ENCODE measurements at regions not wholly inside any gene's neighbourhood (a gene's known extent, or its start where the extent isn't known, plus 50 kb on each side); places are given as distances from the start of the nearest gene placed in this dataset.

GRCh38 chr2:103103678-103104077 is 341.8 kb downstream of the TMEM182 start:
- no peak for DNase-seq (ENCODE audit: low spot score)

GRCh38 chr2:103119352-103119751 is 357.5 kb downstream of the TMEM182 start:
- DNase-seq (ENCODE audit: low spot score), result no peak

GRCh38 chr2:103121106-103121505 is 359.3 kb downstream of the TMEM182 start:
- DNase-seq (ENCODE audit: low spot score), result no peak

GRCh38 chr2:103123516-103123915 is 361.7 kb downstream of the TMEM182 start:
- DNase-seq (ENCODE audit: low spot score), result no peak

- no peak for DNase-seq (ENCODE audit: low spot score)
Measured at GRCh38 chr2:103130857-103131256, 369.0 kb downstream of the TMEM182 start.

- DNase-seq (ENCODE audit: low spot score), result no peak
Measured at GRCh38 chr2:103132536-103133217, 370.8 kb downstream of the TMEM182 start.

- no peak for DNase-seq (ENCODE audit: low spot score)
Measured at GRCh38 chr2:103135679-103136078, 373.8 kb downstream of the TMEM182 start.

GRCh38 chr2:103138123-103138901 is 376.5 kb downstream of the TMEM182 start:
- no peak for DNase-seq (ENCODE audit: low spot score)

GRCh38 chr2:103139628-103140268 is 377.9 kb downstream of the TMEM182 start:
- no peak for DNase-seq (ENCODE audit: low spot score)

GRCh38 chr2:103144837-103145236 is 383.0 kb downstream of the TMEM182 start:
- DNase-seq (ENCODE audit: low spot score), result no peak

- no peak for DNase-seq (ENCODE audit: low spot score)
Measured at GRCh38 chr2:103145739-103146138, 383.9 kb downstream of the TMEM182 start.

- no peak for DNase-seq (ENCODE audit: low spot score)
Measured at GRCh38 chr2:103151046-103151445, 389.2 kb downstream of the TMEM182 start.

- no peak for DNase-seq (ENCODE audit: low spot score)
Measured at GRCh38 chr2:103152556-103152955, 390.7 kb downstream of the TMEM182 start.

GRCh38 chr2:103153580-103154284 is 391.9 kb downstream of the TMEM182 start:
- DNase-seq (ENCODE audit: low spot score), result no peak

GRCh38 chr2:103155308-103155707 is 393.5 kb downstream of the TMEM182 start:
- no peak for DNase-seq (ENCODE audit: low spot score)

- no peak for DNase-seq (ENCODE audit: low spot score)
Measured at GRCh38 chr2:103159018-103159417, 397.2 kb downstream of the TMEM182 start.

GRCh38 chr2:103161456-103162289 is 399.8 kb downstream of the TMEM182 start:
- peak; percentile 5 for DNase-seq (ENCODE audit: low spot score)

- DNase-seq (ENCODE audit: low spot score), result no peak
Measured at GRCh38 chr2:103164748-103165147, 402.9 kb downstream of the TMEM182 start.

- DNase-seq (ENCODE audit: low spot score), result no peak
Measured at GRCh38 chr2:103165836-103166235, 404.0 kb downstream of the TMEM182 start.

GRCh38 chr2:103166456-103167324 is 404.9 kb downstream of the TMEM182 start:
- no peak for DNase-seq (ENCODE audit: low spot score)

Measured in germinal center (tissue), 1 donor.